ENCODE measurements at regions not wholly inside any gene's neighbourhood (a gene's known extent, or its start where the extent isn't known, plus 50 kb on each side); places are given as distances from the start of the nearest gene placed in this dataset.

DNA sequence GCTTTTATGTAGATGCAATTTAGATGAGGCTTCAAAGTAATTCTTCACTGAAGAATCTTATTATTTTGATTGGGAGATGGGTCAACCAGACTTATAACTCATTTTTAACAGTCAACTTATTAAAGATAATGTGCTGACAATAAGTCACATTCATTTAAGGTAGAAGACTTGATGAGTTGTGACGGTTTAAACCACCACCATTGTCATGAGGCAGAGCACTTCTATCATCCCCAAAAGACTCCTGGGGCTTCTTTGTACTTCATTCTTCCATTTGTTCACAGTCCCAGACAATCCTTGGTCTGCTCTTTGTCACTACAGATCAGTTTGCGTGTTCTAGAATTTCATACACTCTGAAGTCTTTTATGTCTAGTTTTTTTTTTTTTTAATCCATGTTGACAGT is 346.1 kb downstream of the RASEF start:
- TF ChIP-seq, protein P1, sequence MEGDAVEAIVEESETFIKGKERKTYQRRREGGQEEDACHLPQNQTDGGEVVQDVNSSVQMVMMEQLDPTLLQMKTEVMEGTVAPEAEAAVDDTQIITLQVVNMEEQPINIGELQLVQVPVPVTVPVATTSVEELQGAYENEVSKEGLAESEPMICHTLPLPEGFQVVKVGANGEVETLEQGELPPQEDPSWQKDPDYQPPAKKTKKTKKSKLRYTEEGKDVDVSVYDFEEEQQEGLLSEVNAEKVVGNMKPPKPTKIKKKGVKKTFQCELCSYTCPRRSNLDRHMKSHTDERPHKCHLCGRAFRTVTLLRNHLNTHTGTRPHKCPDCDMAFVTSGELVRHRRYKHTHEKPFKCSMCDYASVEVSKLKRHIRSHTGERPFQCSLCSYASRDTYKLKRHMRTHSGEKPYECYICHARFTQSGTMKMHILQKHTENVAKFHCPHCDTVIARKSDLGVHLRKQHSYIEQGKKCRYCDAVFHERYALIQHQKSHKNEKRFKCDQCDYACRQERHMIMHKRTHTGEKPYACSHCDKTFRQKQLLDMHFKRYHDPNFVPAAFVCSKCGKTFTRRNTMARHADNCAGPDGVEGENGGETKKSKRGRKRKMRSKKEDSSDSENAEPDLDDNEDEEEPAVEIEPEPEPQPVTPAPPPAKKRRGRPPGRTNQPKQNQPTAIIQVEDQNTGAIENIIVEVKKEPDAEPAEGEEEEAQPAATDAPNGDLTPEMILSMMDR (IDR thresholded peaks at IDR 0.05) = no peak
- TF ChIP-seq POLR2A (IDR thresholded peaks at IDR 0.05) = no peak
- no peak for TF ChIP-seq POLR2AphosphoS5 (IDR thresholded peaks at IDR 0.05)
- no peak for TF ChIP-seq EP300 (IDR thresholded peaks at IDR 0.05)

Data from suprapubic skin (tissue), 4 donors.